ENCODE measurements at regions not wholly inside any gene's neighbourhood (a gene's known extent, or its start where the extent isn't known, plus 50 kb on each side); places are given as distances from the start of the nearest gene placed in this dataset.

DNA sequence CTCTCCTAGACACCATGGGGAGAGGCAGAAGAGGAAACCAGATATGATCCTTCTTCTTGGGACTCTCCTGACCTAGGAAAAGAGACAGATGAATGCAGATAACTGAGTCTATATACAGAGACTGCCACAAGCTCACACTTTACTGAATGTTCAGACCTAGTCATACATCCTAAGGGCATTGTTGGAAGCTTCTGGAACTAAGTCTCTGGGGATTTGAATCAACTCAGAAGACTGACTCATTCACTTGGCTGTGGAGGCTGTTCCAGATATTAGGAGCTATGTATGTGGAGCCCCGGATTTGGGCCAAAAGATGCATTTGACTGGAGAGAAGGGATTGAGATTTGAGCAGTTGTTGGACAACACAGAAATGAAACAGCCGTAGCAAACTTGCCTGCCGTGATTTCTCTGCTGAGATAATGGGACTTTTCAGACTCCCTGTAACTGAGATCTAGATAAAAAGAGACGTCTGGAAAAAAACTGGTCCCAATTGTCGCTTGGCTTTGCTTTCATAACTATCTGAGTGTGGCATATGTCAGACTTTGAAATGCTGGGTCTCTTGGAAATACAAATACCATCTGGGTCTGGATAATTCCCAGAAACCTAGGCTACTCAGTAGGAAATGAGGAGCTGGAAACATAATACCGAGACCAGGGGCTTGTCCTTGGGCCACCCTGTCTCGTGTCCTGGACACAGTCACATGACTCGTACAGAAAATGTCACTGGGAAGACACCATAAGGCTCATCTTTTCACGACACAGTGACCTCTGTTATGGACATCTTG is 396.8 kb downstream of the NUAK1 start:
- Histone ChIP-seq H3K27ac (ENCODE audit: low read depth, low read length) (peak overlapping the region; percentile 29), H3K36me3 (ENCODE audit: control insufficient read depth in 3 of 3, insufficient read depth in 3 of 3, low read length in 3 of 3) (no peaks in the 10 kb centered on the region), H3K27me3 (ENCODE audit: control insufficient read depth in 3 of 3, insufficient read depth in 3 of 3, low read length in 3 of 3) (no peaks in the 10 kb centered on the region), H3K9me3 (ENCODE audit: control insufficient read depth in 3 of 3, low read length in 3 of 3) (no peaks in the 10 kb centered on the region), H3K9ac (ENCODE audit: low read depth in 1 of 3, low read length in 3 of 3) (no peak overlapping the region), H3K4me1 (ENCODE audit: control insufficient read depth in 3 of 3, insufficient read depth in 3 of 3, low read length in 3 of 3) (peaks cover 21 to 26% (median 23%) of the 10 kb centered on the region in 3 donors), H3K4me3 (ENCODE audit: low read length in 3 of 3) (no peak overlapping the region)

DNA sequence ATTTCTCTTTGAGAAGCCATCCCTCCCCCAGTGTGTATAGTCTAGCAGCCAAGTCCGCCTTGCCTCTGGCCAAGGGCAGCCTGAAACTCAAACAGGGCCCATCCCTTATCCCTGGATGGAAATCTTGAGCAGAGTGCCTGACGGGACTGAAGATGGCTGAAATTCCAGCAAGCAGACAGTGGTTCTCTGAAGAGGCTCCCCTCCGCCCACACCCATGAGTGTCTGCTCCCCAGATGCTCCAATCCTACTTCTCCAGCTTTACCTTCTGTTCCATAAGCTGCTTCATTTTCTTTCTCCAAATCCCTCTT is 396.2 kb downstream of the NUAK1 start:
- no peak overlapping the region for H3K9ac ChIP-seq (ENCODE audit: low read depth in 1 of 3, low read length in 3 of 3)
- peaks cover 21 to 26% (median 23%) of the 10 kb centered on the region in 3 donors for H3K4me1 ChIP-seq (ENCODE audit: control insufficient read depth in 3 of 3, insufficient read depth in 3 of 3, low read length in 3 of 3)
- no peaks in the 10 kb centered on the region for H3K9me3 ChIP-seq (ENCODE audit: control insufficient read depth in 3 of 3, low read length in 3 of 3)
- peak overlapping the region; percentile 21 for H3K27ac ChIP-seq (ENCODE audit: low read depth, low read length)
- no peaks in the 10 kb centered on the region for H3K27me3 ChIP-seq (ENCODE audit: control insufficient read depth in 3 of 3, insufficient read depth in 3 of 3, low read length in 3 of 3)
- no peaks in the 10 kb centered on the region for H3K36me3 ChIP-seq (ENCODE audit: control insufficient read depth in 3 of 3, insufficient read depth in 3 of 3, low read length in 3 of 3)
- H3K4me3 ChIP-seq (ENCODE audit: low read length in 3 of 3) = no peak overlapping the region

DNA sequence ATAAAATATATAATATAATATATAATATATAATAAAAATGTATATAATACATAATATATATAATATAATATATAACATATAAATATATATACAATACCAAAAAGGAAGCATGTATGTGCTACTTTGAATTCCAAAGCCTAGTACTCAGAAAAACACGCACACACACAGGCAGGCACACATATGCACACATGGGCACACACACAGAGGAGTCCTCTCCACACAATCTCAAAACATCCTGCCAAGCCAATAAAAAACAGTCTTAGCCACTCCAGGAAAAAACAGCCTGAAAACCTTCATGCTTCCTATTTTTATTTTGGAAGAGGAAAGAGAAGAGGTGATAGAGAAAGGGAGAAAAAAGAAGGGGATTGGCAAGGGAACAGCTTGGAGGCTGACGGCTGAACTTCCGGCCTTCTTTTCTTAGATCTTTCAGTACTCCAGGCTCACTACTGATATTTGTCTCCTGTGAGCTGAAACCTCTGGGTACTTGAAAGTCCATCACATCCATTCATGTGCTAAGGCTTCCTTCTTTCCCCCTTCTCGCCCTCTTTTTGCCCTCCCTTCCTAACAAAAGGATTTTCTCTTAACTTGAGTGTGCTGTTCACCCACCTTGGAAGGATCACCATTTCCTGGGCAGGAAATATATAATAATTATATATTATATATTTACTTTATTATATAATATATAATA is 394.2 kb downstream of the NUAK1 start:
- no peak overlapping the region for H3K9ac ChIP-seq (ENCODE audit: low read depth in 1 of 3, low read length in 3 of 3)
- H3K27ac ChIP-seq (ENCODE audit: low read depth, low read length) = no peak overlapping the region
- no peaks in the 10 kb centered on the region for H3K36me3 ChIP-seq (ENCODE audit: control insufficient read depth in 3 of 3, insufficient read depth in 3 of 3, low read length in 3 of 3)
- no peaks in the 10 kb centered on the region for H3K27me3 ChIP-seq (ENCODE audit: control insufficient read depth in 3 of 3, insufficient read depth in 3 of 3, low read length in 3 of 3)
- H3K4me3 ChIP-seq (ENCODE audit: low read length in 3 of 3) = no peak overlapping the region
- H3K4me1 ChIP-seq (ENCODE audit: control insufficient read depth in 3 of 3, insufficient read depth in 3 of 3, low read length in 3 of 3) = peaks cover 17 to 24% (median 23%) of the 10 kb centered on the region in 3 donors
- no peaks in the 10 kb centered on the region for H3K9me3 ChIP-seq (ENCODE audit: control insufficient read depth in 3 of 3, low read length in 3 of 3)

DNA sequence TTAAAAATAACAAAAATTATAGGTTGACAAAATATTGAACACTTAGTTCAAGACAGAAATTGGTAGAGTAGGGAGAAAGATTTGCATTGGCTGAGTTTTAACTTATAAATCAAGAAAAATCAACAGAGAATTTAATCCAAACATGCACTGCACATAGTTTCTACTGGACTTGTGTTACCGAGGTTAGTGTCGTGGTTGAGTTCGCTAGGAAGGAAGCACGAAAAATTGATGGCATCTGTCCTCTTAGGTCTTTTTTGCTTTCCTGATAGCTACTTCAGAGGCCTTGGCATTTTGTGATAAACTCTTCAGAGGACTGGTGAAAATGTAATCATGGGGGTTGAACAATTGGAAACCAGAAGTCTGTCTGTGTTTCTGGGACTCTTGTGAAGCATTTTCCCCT is 392.9 kb downstream of the NUAK1 start:
- H3K9me3 ChIP-seq (ENCODE audit: control insufficient read depth in 3 of 3, low read length in 3 of 3) = no peaks in the 10 kb centered on the region
- H3K9ac ChIP-seq (ENCODE audit: low read depth in 1 of 3, low read length in 3 of 3) = no peak overlapping the region
- H3K27me3 ChIP-seq (ENCODE audit: control insufficient read depth in 3 of 3, insufficient read depth in 3 of 3, low read length in 3 of 3) = no peaks in the 10 kb centered on the region
- H3K4me3 ChIP-seq (ENCODE audit: low read length in 3 of 3) = no peak overlapping the region
- H3K4me1 ChIP-seq (ENCODE audit: control insufficient read depth in 3 of 3, insufficient read depth in 3 of 3, low read length in 3 of 3) = peaks cover 17 to 19% (median 18%) of the 10 kb centered on the region in 3 donors
- no peaks in the 10 kb centered on the region for H3K36me3 ChIP-seq (ENCODE audit: control insufficient read depth in 3 of 3, insufficient read depth in 3 of 3, low read length in 3 of 3)
- no peak overlapping the region for H3K27ac ChIP-seq (ENCODE audit: low read depth, low read length)

DNA sequence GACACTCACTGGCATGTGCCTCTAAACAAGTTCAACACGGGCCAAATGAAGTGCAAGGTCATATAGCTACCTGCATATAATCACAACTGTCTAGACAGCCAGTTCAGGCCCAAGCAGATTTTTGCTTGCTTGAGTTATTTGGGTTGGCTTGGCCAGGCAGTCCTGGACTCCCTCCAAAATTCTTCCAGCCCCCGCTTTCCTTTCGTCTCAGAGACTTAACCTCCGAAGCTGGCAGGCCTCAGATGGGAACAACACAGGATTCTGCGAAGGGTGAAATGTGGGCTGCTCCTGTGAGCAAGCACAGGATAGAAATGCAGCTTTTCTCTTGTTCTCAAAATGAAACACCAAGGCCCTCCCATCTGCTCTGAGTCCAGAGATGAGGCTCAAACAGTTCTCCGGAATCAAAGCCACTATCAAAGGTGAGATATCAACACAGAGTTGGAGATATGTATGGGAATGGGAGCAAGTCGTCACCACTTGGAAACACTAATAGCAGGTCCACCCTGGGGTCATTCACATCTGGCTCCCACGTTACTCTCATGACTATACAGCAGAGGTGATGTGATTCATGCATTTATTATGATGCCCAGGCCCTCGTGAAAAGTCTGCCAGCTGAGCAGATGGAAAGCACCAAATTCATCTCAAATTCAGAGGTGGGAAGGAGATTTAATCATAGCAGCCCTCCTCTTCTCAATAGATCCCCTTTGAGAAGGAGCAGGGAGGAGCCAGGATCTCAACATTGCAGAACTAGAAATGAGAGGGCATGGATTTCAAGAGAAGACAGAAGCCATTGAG is 389.8 kb downstream of the NUAK1 start:
- no peak overlapping the region for H3K4me3 ChIP-seq (ENCODE audit: low read length in 3 of 3)
- H3K9me3 ChIP-seq (ENCODE audit: control insufficient read depth in 3 of 3, low read length in 3 of 3) = no peaks in the 10 kb centered on the region
- H3K27ac ChIP-seq (ENCODE audit: low read depth, low read length) = no peak overlapping the region
- no peaks in the 10 kb centered on the region for H3K4me1 ChIP-seq (ENCODE audit: control insufficient read depth in 3 of 3, insufficient read depth in 3 of 3, low read length in 3 of 3)
- H3K36me3 ChIP-seq (ENCODE audit: control insufficient read depth in 3 of 3, insufficient read depth in 3 of 3, low read length in 3 of 3) = no peaks in the 10 kb centered on the region
- H3K9ac ChIP-seq (ENCODE audit: low read depth in 1 of 3, low read length in 3 of 3) = no peak overlapping the region
- no peaks in the 10 kb centered on the region for H3K27me3 ChIP-seq (ENCODE audit: control insufficient read depth in 3 of 3, insufficient read depth in 3 of 3, low read length in 3 of 3)

DNA sequence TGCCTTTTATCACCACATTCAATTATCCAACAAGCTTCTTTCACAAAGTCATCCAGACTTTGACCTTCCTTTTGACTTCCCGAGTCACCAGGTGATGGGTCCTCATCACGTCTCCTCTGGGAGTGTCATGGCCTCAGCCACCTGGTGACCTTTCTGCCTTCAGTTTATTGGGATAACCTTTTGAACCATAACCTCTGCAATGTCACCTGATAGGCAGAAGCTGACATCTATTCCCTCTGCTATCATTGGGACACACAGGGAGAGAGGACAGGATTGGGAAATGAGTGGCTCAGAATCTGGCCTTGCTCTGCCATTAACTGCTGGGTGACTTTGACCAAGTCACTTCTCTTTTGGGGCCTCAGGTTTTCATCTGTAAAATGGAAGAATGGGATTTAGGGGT is 388.7 kb downstream of the NUAK1 start:
- H3K9ac ChIP-seq (ENCODE audit: low read depth in 1 of 3, low read length in 3 of 3) = no peak overlapping the region
- no peaks in the 10 kb centered on the region for H3K36me3 ChIP-seq (ENCODE audit: control insufficient read depth in 3 of 3, insufficient read depth in 3 of 3, low read length in 3 of 3)
- H3K27me3 ChIP-seq (ENCODE audit: control insufficient read depth in 3 of 3, insufficient read depth in 3 of 3, low read length in 3 of 3) = no peaks in the 10 kb centered on the region
- H3K27ac ChIP-seq (ENCODE audit: low read depth, low read length) = no peak overlapping the region
- no peaks in the 10 kb centered on the region for H3K4me1 ChIP-seq (ENCODE audit: control insufficient read depth in 3 of 3, insufficient read depth in 3 of 3, low read length in 3 of 3)
- H3K4me3 ChIP-seq (ENCODE audit: low read length in 3 of 3) = no peak overlapping the region
- H3K9me3 ChIP-seq (ENCODE audit: control insufficient read depth in 3 of 3, low read length in 3 of 3) = no peaks in the 10 kb centered on the region

DNA sequence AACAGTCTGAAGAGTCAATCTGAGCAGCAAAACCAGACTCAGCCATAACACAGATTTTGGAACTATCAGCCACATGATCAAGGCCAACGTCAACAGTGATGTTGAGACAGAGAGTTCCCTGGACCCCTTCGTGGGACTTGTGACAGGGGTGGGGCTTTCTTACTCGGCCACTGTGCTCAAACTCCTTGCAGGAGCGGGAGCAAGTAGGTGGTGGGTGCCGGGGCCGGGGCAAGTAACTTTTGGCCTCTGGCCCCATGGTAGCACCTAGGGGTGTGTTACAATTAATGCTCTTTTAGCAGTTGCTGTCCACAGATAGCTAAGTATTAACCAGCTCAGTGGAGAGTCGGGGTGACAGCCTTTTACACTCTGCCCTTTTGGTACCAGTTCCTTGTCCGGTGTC is 384.4 kb downstream of the NUAK1 start:
- H3K9me3 ChIP-seq (ENCODE audit: control insufficient read depth in 3 of 3, low read length in 3 of 3) = no peaks in the 10 kb centered on the region
- no peaks in the 10 kb centered on the region for H3K36me3 ChIP-seq (ENCODE audit: control insufficient read depth in 3 of 3, insufficient read depth in 3 of 3, low read length in 3 of 3)
- H3K9ac ChIP-seq (ENCODE audit: low read depth in 1 of 3, low read length in 3 of 3) = no peak overlapping the region
- H3K4me3 ChIP-seq (ENCODE audit: low read length in 3 of 3) = no peak overlapping the region
- no peaks in the 10 kb centered on the region for H3K27me3 ChIP-seq (ENCODE audit: control insufficient read depth in 3 of 3, insufficient read depth in 3 of 3, low read length in 3 of 3)
- no peaks in the 10 kb centered on the region for H3K4me1 ChIP-seq (ENCODE audit: control insufficient read depth in 3 of 3, insufficient read depth in 3 of 3, low read length in 3 of 3)
- H3K27ac ChIP-seq (ENCODE audit: low read depth, low read length) = no peak overlapping the region

DNA sequence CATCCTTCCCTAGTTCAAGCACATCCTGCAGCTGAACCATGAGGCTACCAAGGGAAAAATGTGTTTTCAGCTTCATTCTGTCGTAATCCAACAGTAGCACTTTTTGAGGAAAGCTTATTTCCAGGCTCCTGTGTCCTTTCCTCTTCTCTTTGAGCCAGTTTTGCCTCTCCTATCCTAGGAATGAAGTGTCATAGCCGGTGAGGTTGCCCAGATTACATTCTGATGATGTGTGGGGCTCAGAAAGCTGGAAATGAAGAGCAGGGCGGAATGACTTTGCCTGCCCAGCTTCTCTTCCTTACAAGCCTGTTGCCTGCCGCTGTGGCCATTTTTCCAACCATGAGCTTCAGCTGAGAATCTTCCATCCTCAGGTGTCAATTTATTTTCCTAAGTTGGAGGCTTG is 381.8 kb downstream of the NUAK1 start:
- H3K4me1 ChIP-seq (ENCODE audit: control insufficient read depth in 3 of 3, insufficient read depth in 3 of 3, low read length in 3 of 3) = no peaks in the 10 kb centered on the region
- no peak overlapping the region for H3K27ac ChIP-seq (ENCODE audit: low read depth, low read length)
- H3K4me3 ChIP-seq (ENCODE audit: low read length in 3 of 3) = no peak overlapping the region
- H3K27me3 ChIP-seq (ENCODE audit: control insufficient read depth in 3 of 3, insufficient read depth in 3 of 3, low read length in 3 of 3) = no peaks in the 10 kb centered on the region
- H3K9ac ChIP-seq (ENCODE audit: low read depth in 1 of 3, low read length in 3 of 3) = no peak overlapping the region
- H3K36me3 ChIP-seq (ENCODE audit: control insufficient read depth in 3 of 3, insufficient read depth in 3 of 3, low read length in 3 of 3) = no peaks in the 10 kb centered on the region
- no peaks in the 10 kb centered on the region for H3K9me3 ChIP-seq (ENCODE audit: control insufficient read depth in 3 of 3, low read length in 3 of 3)

DNA sequence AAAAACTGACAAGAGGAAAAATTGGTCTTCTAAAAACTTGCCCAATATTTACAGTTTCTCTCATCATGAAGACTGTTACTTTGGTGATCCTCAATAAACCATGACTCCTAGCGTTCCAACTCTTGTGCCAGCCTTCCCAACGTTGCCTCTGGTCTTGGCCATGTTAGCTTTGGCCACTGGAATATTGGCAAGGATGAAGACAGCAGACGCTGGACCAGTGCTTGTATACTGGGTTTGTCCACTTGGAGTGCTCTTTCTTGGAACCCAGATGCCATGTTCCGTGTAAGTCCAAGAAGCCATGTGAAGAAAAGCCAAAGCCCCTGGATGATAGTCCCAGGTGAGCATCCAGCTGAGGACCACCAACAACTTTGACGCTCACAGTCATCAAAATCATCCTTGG is 379.6 kb downstream of the NUAK1 start:
- no peak overlapping the region for H3K27ac ChIP-seq (ENCODE audit: low read depth, low read length)
- H3K4me1 ChIP-seq (ENCODE audit: control insufficient read depth in 3 of 3, insufficient read depth in 3 of 3, low read length in 3 of 3) = no peaks in the 10 kb centered on the region
- no peaks in the 10 kb centered on the region for H3K9me3 ChIP-seq (ENCODE audit: control insufficient read depth in 3 of 3, low read length in 3 of 3)
- no peaks in the 10 kb centered on the region for H3K27me3 ChIP-seq (ENCODE audit: control insufficient read depth in 3 of 3, insufficient read depth in 3 of 3, low read length in 3 of 3)
- no peaks in the 10 kb centered on the region for H3K36me3 ChIP-seq (ENCODE audit: control insufficient read depth in 3 of 3, insufficient read depth in 3 of 3, low read length in 3 of 3)
- H3K4me3 ChIP-seq (ENCODE audit: low read length in 3 of 3) = no peak overlapping the region
- no peak overlapping the region for H3K9ac ChIP-seq (ENCODE audit: low read depth in 1 of 3, low read length in 3 of 3)

DNA sequence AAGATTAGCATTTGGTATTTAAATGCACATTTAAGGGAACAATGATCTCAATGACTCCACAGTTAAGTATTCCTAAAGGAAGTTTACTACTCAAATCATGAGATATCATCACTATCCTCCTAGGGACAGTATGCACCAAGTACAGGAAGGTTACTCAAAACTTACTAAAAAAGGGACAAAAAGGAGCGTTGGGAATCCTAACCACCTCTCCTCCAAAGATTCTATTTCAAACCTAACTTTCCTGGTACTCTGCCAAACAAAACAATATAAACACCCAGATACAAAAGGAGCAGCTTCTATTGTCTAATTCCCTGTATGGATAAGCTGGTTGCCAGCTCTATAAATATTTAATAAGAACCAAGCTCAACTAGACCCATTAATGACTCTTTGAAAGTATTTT is 377.7 kb downstream of the NUAK1 start:
- no peak overlapping the region for H3K9ac ChIP-seq (ENCODE audit: low read depth in 1 of 3, low read length in 3 of 3)
- H3K27ac ChIP-seq (ENCODE audit: low read depth, low read length) = no peak overlapping the region

More for the DNA sequence above, 377.7 kb downstream of the NUAK1 start:
- no peaks in the 10 kb centered on the region for H3K9me3 ChIP-seq (ENCODE audit: control insufficient read depth in 3 of 3, low read length in 3 of 3)
- H3K27me3 ChIP-seq (ENCODE audit: control insufficient read depth in 3 of 3, insufficient read depth in 3 of 3, low read length in 3 of 3) = no peaks in the 10 kb centered on the region
- H3K4me3 ChIP-seq (ENCODE audit: low read length in 3 of 3) = no peak overlapping the region
- H3K36me3 ChIP-seq (ENCODE audit: control insufficient read depth in 3 of 3, insufficient read depth in 3 of 3, low read length in 3 of 3) = no peaks in the 10 kb centered on the region
- no peaks in the 10 kb centered on the region for H3K4me1 ChIP-seq (ENCODE audit: control insufficient read depth in 3 of 3, insufficient read depth in 3 of 3, low read length in 3 of 3)
